H1 (cell line): ENCODE measurements at regions not wholly inside any gene's neighbourhood (a gene's known extent, or its start where the extent isn't known, plus 50 kb on each side); places are given as distances from the start of the nearest gene placed in this dataset.

Source experiments
- BACH1 ChIP-seq: IDR thresholded peaks from 2 replicates; pipeline ENCODE4 v1.6.1; 2012; ENCODE audit warnings: low read length, improper control_type of control experiment
- JUN ChIP-seq: IDR thresholded peaks from 2 replicates; pipeline ENCODE4 v1.6.1; 2011; ENCODE audit warnings: low read depth, mild to moderate bottlenecking, improper control_type of control experiment, low read length
- RAD21 ChIP-seq, 2 experiments: IDR thresholded peaks in 1 of 2; conservative IDR thresholded peaks in 1 of 2; 2 replicates each; pipeline ENCODE4 v1.6.1; 2011; ENCODE audit warnings: low read depth in 2 of 2, low read length in 2 of 2, improper control_type of control experiment in 1 of 2, inconsistent platforms in 1 of 2, mild to moderate bottlenecking in 1 of 2, moderate library complexity in 1 of 2
- SUZ12 ChIP-seq: fragments of 200-600 bp; sonication (generic); IDR thresholded peaks from 2 replicates; pipeline ENCODE4 v1.6.1; 2012; ENCODE audit warnings: mild to moderate bottlenecking, inconsistent platforms, low read length, moderate library complexity, mixed read lengths
- ZNF274 ChIP-seq: IDR thresholded peaks from 2 replicates; pipeline ENCODE4 v1.7.0; 2012; ENCODE audit warnings: low read length, borderline replicate concordance; ENCODE audit errors: extremely low read depth

GRCh38 chr5:163595932-163596607 lies 90.7 kb downstream of the MAT2B start (continued):
- no peak for TF ChIP-seq JUN
- TF ChIP-seq BACH1, result no peak
- no peak for TF ChIP-seq SUZ12
- no peak for TF ChIP-seq ZNF274
- TF ChIP-seq RAD21 (IDR thresholded peaks at IDR 0.05 in 1 of 2, conservative IDR thresholded peaks at IDR 0.05 in 1 of 2; ENCODE audit: low read depth in 2 of 2, low read length in 2 of 2), result no peak
